LNCAP (cell line): ENCODE measurements at regions not wholly inside any gene's neighbourhood (a gene's known extent, or its start where the extent isn't known, plus 50 kb on each side); places are given as distances from the start of the nearest gene placed in this dataset.

Source experiments
- TF ChIP-seq, protein P1 (sequence below): fragments of 450-650 bp; IDR thresholded peaks from 2 replicates; pipeline ENCODE4 v1.5.1; 2017; ENCODE audit warnings: mild to moderate bottlenecking

DNA sequence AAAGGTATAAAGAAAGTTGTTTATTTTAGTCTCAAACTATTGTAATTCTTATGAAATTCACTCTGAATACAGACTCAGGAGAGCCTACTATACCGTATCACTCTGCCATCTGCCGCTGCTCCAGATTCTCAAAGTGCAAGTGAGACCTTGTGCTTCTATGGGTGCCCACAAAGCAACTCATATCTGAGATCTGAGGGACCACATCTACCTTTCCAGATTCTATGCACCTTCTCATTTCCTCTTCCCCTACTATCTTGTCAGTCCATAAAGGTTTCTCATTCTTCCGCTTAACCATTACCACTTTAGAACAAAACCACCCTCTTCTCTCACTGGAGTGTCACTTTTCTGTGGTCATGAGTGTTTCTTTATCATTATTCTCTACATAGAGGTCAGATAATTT is 1236.9 kb downstream of the DIAPH3 start:
- TF ChIP-seq, protein P1, sequence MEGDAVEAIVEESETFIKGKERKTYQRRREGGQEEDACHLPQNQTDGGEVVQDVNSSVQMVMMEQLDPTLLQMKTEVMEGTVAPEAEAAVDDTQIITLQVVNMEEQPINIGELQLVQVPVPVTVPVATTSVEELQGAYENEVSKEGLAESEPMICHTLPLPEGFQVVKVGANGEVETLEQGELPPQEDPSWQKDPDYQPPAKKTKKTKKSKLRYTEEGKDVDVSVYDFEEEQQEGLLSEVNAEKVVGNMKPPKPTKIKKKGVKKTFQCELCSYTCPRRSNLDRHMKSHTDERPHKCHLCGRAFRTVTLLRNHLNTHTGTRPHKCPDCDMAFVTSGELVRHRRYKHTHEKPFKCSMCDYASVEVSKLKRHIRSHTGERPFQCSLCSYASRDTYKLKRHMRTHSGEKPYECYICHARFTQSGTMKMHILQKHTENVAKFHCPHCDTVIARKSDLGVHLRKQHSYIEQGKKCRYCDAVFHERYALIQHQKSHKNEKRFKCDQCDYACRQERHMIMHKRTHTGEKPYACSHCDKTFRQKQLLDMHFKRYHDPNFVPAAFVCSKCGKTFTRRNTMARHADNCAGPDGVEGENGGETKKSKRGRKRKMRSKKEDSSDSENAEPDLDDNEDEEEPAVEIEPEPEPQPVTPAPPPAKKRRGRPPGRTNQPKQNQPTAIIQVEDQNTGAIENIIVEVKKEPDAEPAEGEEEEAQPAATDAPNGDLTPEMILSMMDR: no peak

GRCh38 chr13:58933475-58933874 is 1230.3 kb downstream of the DIAPH3 start:
- TF ChIP-seq, protein P1: no peak

DNA sequence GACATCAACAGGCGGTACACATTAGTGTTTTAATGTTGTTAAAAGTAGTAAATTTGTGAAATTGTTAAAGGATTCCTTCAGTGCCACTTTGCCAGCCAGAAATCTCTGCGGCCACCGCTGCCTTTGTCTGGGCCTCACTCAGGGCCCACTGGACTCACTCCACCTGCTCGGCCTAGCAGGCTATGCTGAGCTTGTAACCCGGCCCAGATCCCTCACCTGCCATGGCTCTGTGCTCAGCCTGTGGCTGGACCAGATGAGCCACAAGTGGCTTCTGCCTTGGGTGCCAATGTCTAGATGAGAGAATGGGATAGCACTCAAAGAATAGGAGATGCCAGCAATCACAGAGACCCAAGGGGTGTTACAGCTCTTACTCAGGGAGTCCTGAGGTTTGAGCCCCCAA is 1228.0 kb downstream of the DIAPH3 start:
- TF ChIP-seq, protein P1: no peak

DNA sequence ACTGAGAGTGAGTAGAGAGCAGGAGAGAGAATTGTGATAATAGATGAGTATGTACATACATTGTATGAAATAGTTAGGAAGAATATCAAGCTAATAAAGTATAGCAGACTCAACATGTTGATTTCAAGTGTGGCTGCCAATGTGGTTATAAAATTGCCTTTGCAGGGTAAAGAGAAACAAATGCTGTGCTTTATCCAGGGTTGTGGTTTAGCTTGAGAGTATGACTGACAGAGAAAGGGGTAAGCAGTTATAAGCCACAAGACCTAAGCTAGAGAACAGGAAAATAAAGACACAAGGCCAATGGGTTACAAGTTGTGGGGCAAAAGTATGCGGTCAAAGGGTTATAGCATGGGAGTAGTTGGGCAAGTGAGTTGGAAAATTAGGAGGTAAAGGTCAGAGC is 1217.5 kb downstream of the DIAPH3 start:
- TF ChIP-seq, protein P1: no peak

GRCh38 chr13:58949646-58950045 is 1214.1 kb downstream of the DIAPH3 start:
- TF ChIP-seq, protein P1: no peak

DNA sequence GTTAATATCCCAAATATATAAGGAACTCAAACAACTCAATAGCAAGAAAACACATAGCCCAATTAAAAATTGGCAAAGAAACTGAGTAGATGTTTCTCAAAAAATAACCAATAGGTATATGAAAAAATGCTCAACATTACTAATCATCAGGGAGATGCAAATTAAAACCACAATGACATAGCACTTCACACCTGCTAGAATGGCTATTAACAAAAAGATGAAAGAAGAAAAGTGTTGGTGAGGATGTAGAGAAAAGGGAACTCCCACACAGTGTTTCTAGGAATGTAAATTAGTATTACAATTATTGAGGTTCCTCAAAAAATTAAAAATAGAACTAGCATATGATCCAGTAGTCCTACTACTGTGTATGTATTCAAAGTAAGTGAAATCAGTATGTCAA is 1212.8 kb downstream of the DIAPH3 start:
- TF ChIP-seq, protein P1: no peak

DNA sequence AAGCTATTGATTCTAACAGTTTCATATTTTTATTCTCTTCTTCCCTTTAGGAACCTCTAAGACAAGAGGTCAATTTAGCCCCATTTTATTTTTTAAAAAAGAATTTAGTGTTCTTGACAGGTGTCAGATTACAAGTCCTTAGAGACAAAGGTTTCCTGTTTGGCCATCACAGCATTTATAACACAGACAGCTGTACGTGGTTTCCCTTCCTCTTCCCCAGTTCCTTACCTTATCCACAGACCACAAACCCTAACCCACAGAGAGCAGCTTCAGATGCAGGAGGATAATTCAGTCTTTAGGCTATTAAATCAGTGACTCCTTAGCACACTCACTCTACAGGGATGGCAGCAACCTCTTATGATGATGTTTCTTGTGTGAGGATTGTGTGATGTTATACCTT is 1210.1 kb downstream of the DIAPH3 start:
- TF ChIP-seq, protein P1: no peak
